ENCODE measurements at regions not wholly inside any gene's neighbourhood (a gene's known extent, or its start where the extent isn't known, plus 50 kb on each side); places are given as distances from the start of the nearest gene placed in this dataset.

DNA sequence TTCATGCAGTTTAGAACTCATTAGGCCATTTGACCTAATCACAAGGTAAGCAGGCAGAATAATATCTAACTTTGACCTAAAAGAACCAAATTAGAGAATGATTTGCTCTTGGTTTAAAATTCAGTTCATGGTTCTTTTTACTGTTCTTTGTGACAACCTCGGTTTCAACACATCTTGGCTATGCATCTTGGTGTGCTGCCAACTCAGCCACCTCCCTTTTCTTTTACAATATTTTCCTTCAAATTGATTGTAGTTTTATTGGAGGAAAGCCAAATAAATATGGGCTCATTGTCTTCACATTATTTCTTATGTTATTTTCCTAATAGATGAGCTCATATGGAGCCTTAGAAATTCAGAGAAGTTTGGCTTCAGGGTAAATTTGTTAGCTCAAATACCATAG is 338.3 kb downstream of the SIPA1L2 start:
- DNase-seq (ENCODE audit: low spot score), result no peak
- Histone ChIP-seq H3K27me3 (no peaks in the 10 kb centered on the region), H3K4me1 (peaks cover 0 to 11% of the 10 kb centered on the region in 2 donors), H3K36me3 (no peaks in the 10 kb centered on the region), H3K9me3 (no peaks in the 10 kb centered on the region), H3K27ac (no peak overlapping the region), H3K4me3 (no peak overlapping the region)
- TF ChIP-seq, protein P1, sequence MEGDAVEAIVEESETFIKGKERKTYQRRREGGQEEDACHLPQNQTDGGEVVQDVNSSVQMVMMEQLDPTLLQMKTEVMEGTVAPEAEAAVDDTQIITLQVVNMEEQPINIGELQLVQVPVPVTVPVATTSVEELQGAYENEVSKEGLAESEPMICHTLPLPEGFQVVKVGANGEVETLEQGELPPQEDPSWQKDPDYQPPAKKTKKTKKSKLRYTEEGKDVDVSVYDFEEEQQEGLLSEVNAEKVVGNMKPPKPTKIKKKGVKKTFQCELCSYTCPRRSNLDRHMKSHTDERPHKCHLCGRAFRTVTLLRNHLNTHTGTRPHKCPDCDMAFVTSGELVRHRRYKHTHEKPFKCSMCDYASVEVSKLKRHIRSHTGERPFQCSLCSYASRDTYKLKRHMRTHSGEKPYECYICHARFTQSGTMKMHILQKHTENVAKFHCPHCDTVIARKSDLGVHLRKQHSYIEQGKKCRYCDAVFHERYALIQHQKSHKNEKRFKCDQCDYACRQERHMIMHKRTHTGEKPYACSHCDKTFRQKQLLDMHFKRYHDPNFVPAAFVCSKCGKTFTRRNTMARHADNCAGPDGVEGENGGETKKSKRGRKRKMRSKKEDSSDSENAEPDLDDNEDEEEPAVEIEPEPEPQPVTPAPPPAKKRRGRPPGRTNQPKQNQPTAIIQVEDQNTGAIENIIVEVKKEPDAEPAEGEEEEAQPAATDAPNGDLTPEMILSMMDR (IDR thresholded peaks at IDR 0.05), result no peak

- Histone ChIP-seq H3K27me3 (no peaks in the 10 kb centered on the region), H3K36me3 (no peaks in the 10 kb centered on the region), H3K9me3 (no peaks in the 10 kb centered on the region), H3K4me3 (no peak overlapping the region), H3K4me1 (peaks cover 0 to 11% of the 10 kb centered on the region in 2 donors), H3K27ac (peak overlapping the region in 1 of 2 donors; percentile 25)
- TF ChIP-seq, protein P1 (IDR thresholded peaks at IDR 0.05), result no peak
- peak; percentile 74 for DNase-seq (ENCODE audit: low spot score)
These were observed 338.7 kb downstream of the SIPA1L2 start for GRCh38 chr1:232291261-232291660.

DNA sequence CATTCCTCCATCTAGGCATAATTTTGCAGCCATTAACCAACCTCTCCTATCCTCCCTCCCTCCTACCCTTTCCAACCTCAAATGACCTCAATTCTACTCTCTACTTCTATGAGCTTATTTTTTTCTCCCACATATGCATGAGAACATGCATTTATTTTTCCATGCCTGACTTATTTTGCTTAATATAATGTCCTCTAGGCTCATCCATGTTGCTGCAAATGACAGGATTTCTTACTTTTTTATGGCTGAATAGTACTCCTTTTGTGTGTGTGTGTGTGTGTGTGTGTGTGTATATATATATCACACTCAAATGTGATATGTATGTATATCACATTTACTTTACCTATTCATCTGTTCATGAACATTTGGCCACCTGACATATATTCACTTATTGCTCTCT is 339.4 kb downstream of the SIPA1L2 start:
- TF ChIP-seq, protein P1 (IDR thresholded peaks at IDR 0.05), result no peak

GRCh38 chr1:232287676-232288569 is 342.0 kb downstream of the SIPA1L2 start:
- H3K4me1 ChIP-seq, result peaks cover 0 to 11% of the 10 kb centered on the region in 2 donors
- H3K27me3 ChIP-seq, result no peaks in the 10 kb centered on the region
- no peaks in the 10 kb centered on the region for H3K36me3 ChIP-seq
- H3K9me3 ChIP-seq, result no peaks in the 10 kb centered on the region
- peak overlapping the region in 1 of 2 donors; percentile 48 for H3K27ac ChIP-seq
- no peak overlapping the region for H3K4me3 ChIP-seq
- TF ChIP-seq, protein P1 (IDR thresholded peaks at IDR 0.05), result no peak
- peak; percentile 85 for DNase-seq (ENCODE audit: low spot score)

More for the DNA sequence above, 339.4 kb downstream of the SIPA1L2 start:
- Histone ChIP-seq H3K4me3 (no peak overlapping the region), H3K27ac (peak overlapping the region in 1 of 2 donors; percentile 25), H3K36me3 (no peaks in the 10 kb centered on the region), H3K27me3 (no peaks in the 10 kb centered on the region), H3K4me1 (peaks cover 0 to 11% of the 10 kb centered on the region in 2 donors), H3K9me3 (no peaks in the 10 kb centered on the region)
- DNase-seq (ENCODE audit: low spot score), result no peak

- no peaks in the 10 kb centered on the region for H3K9me3 ChIP-seq
- no peak for DNase-seq (ENCODE audit: low spot score)
- H3K27me3 ChIP-seq, result no peaks in the 10 kb centered on the region
- no peaks in the 10 kb centered on the region for H3K36me3 ChIP-seq
- TF ChIP-seq, protein P1 (IDR thresholded peaks at IDR 0.05), result no peak
- H3K4me3 ChIP-seq, result no peak overlapping the region
- H3K4me1 ChIP-seq, result peaks cover 0 to 11% of the 10 kb centered on the region in 2 donors
- no peak overlapping the region for H3K27ac ChIP-seq
These were observed 344.8 kb downstream of the SIPA1L2 start for GRCh38 chr1:232285138-232285537.

Measured in right atrium auricular region (tissue), 2 donors.